Activated gamma-delta T cell treated with anti-CD3 and anti-CD28 coated beads, Interleukin-2, amount 50 U/mL, for 16 hours (primary cell): ENCODE measurements at regions not wholly inside any gene's neighbourhood (a gene's known extent, or its start where the extent isn't known, plus 50 kb on each side); places are given as distances from the start of the nearest gene placed in this dataset.
A peak's percentile ranks its signal among the peaks of the same experiment; 100 is the strongest.
"Not testable (repeated sequence)": the region's sequence is repeated elsewhere in the genome, so short reads cannot be mapped to it uniquely, and the experiment has no call there.

Experiments used
- DNase-seq: peaks from one replicate; pipeline ENCODE4 v3.0.0-alpha.2; 2020; ENCODE audit warnings: low read depth

DNA sequence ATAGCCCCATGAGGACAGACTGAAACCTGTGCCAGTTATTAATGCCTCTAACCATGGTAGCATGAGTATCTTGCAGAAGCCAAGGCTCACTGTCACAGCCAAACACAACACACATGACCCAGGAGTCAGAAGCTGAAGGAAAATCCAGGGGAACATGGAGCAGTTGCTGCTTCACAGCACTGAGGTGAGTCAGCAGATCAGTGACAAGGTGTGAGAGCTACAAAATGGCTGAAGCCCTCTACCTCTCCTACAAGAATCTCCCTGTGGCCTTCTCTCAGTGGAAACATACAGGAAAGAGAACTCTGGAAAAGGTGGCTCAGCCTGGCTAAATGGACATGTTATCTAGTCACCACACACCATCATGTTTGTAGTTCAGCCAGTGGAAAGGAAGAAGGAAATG lies 93.5 kb downstream of the NAB1 start:
- no peak for DNase-seq

DNA sequence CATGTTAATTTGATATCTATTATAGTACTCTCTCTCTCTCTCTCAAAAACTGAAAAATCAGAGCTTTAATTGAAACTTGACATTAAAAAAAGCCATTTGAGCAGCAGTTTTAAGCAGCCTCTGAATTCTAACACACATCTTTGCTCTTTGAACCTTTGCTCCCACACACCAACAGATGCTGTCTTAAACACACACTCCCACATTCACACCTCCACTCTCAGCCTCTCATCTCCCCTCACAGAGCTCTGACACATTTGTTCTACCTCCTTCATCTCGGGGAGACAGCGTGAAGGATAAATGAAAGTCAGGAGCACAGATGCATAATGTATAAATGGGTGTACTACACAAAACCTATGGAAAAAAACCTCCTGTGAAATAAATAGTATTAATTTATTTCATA lies 95.2 kb downstream of the NAB1 start:
- DNase-seq, result no peak

DNA sequence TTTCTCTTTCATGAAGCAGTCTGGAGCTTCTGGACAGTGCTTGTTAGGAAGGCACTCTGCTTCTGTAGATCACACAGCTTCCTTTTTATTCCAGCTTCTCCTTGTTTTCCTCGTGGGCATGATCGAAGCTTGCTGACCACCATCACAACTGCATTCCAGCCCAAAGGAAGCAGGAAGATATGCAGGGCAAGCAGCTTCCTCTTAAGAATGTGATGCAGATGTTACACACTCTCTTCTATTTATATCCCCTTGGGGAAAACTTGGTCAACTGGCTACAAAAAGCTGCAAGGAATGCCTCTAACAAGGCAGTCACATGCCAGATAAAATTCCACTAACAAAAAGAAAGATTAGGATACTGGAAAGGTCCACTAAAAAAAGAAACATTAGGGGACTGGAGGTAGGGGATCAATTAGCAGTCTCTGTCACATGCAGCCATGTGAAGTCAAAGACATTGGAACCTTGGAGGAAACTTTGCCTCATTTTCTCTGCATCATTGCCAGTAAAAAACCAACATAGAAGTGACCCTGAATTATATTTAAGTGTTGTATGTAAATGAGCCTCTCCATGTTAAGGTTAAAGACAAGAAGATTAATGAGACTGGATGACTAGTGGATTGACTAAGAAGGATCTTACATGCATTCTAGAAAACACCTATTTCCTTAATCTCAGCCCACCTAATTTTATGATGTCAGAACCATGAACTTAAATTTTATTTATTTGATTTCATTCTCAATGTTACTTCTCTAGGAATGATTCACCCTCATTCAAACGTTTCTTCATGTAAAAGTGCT lies 98.3 kb downstream of the NAB1 start:
- no peak for DNase-seq

GRCh38 chr2:190748966-190749365 lies 100.1 kb downstream of the NAB1 start:
- DNase-seq, result no peak

DNA sequence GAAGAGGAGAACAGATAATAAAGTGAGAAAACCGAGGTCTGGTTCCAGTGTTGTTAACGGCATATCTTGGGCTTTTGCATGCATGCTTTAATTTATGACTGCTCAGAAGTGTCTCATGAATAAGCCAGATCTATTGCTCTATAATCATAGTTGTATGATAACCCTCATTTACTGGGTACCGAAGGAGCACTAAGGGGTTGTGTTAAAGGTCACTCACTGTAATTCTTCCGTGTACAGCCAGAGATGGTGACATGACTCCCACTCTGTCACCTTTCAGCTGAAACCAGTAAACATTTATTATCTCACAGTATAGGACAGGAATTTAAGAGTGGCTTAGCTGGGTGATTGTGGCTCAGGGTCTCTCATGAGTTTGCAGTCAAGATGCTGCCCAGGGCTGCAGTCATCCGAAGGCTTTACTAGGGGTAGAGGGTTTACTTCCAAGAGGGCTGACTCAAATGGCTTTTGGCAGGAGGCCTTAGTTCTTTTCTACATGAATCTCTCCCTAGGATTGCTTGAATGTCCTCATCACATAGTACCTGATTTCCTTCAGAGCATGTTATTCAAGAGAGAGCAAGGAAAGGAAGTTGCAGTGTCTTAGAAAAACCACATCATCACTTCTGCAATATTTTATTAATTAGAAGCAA lies 107.0 kb downstream of the NAB1 start:
- no peak for DNase-seq

GRCh38 chr2:190759749-190760213 lies 110.9 kb downstream of the NAB1 start:
- no peak for DNase-seq

GRCh38 chr2:190760353-190761150 lies 111.7 kb downstream of the NAB1 start:
- DNase-seq, result not testable (repeated sequence)

- DNase-seq, result not testable (repeated sequence)
Observed at GRCh38 chr2:190761216-190761615, 112.3 kb downstream of the NAB1 start.

DNA sequence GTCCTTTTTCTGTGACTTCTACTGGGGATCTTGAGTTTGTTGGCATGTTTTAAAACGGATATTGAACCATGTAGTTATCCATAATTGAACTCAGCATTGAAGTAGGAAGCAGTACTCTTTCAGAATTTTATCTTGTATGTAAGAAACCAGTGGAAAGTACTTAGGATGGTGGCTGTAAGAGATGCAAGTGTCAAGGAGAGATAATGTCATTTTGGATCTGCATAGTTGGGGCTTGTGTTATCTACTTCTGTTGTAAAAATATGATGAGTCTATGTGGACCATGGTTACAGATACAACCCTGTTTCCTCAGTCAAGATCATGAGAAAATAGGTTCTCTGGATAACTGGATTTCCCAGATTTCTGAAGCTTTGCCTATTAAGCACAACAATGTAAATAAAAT lies 113.7 kb downstream of the NAB1 start:
- no peak for DNase-seq

- DNase-seq, result no peak
Observed at GRCh38 chr2:190763100-190763499, 114.2 kb downstream of the NAB1 start.

- DNase-seq, result peak; percentile 4
Observed at GRCh38 chr2:190763901-190764514, 115.1 kb downstream of the NAB1 start.

DNA sequence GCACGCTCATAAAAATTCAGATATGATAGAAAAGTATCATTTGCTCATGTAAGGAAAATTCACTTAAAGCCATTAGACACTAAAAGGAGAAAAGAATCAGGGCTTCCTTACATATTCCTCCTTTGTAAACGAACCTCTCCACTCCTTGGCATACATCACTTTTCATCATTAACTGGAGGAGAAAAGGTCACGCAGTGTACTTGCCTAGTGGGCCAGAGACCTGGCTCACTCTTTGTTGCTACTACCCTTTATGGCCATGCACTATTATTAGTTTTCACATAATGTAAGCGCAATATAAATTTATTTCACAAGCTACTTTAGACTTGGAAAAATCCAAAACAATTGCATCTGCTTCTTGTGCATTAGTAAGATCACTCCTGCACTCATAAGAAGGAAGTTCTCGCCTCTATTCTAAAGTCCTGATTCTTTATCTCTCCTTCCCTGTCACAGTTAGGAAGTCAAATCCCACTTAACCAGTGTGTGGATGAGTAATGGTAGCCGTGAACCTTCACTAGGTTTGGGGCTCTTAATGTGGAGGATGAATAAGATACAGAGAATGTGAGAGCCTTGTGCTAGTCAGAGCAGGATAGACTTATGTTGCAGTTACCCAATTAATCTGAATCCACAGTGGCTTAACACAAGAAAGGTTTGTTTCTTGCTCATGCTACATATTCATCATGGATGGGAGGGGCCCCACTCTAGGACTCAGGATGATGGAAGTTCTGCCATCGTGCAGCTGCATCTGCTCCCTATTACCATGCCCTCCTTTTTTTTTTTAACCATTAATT lies 115.0 kb upstream of the GLS start:
- no peak for DNase-seq

DNA sequence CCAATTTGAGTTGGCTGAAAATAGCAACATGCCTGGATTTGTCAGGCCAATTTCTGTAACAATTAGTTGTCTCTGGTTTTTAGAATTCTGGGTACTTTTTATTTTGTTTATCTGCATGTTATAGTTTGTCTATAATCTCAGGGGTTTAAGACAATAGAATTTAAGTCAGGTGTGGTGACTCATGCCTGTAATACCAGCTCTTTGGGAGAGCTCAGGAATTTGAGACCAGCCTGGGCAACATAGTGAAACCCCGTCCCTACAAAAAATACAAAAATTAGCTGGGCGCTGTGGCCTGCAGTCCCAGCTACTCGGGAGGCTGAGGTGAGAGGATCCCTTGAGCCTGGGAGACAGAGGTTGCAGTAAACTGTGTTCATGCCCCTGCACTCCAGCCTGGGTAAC lies 114.4 kb upstream of the GLS start:
- no peak for DNase-seq

- no peak for DNase-seq
Observed at GRCh38 chr2:190766595-190766994, 114.0 kb upstream of the GLS start.

GRCh38 chr2:190767821-190768220 lies 112.8 kb upstream of the GLS start:
- DNase-seq, result no peak

DNA sequence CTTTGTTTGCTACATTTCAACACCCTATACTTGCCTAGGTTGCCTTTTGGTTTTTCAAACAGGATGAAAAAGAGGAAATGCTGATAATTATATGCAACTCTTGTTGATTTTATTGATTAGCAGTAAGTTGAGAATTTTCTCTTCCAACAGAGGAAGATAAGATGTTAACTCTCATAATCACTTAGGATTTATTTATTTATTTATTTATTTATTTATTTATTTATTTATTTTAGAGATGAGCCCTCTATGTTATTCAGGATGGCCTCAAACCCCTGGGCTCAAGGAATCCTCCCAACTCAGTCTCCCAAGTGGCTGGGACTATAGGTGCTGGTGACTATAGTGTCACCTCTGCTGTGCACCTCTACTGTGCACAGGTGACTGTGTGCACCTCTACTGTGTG lies 111.4 kb upstream of the GLS start:
- no peak for DNase-seq

DNA sequence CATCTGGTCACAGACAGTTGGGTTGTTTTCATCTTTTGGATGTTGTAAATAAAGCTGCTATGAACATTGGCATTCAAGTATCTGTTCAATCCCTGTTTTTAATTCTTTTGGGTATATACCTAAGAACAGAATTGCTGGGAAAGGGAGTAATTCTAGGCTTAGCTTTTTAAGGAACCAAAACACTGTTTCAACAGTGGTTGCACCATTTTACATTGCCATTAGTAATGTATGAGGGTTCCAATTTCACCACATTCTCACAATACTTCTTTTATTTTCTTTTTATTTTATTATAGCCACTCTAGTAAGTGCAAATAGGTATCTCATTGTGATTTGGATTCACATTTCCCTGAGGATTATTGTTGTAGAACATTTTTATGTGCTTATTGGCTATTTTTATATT lies 108.9 kb upstream of the GLS start:
- DNase-seq, result no peak

- DNase-seq, result no peak
Observed at GRCh38 chr2:190780594-190780993, 100.0 kb upstream of the GLS start.

DNA sequence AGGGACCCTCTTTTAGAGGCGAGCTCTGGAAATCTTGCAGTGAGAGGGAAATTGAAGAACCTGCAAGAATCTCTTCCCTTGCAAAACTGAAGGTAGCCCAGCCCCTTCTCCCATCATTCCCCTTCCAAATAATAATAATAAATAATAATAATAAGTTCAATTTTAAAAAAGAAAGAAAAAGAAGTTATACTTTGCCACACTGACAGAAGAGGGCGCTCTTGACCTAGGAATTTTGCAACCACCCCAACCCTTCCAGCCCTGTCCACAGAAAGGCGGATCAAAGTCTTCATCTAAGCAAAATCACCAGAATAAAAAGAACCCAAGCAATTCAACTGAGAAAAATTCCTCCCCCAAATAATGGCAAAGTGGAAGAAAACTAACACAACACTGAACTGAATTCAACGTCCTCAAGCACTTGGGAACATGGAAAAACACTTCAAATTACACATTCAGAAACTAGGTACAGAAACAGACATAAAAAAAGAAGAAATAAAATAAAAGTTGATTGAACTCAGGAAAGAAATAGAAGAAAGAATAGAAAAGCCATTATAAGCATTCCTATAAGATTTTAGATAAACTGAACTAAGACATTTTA lies 98.9 kb upstream of the GLS start:
- DNase-seq, result peak; percentile 17

GRCh38 chr2:190782264-190782663 lies 98.4 kb upstream of the GLS start:
- DNase-seq, result no peak
